GM19351 (cell line): ENCODE measurements at regions not wholly inside any gene's neighbourhood (a gene's known extent, or its start where the extent isn't known, plus 50 kb on each side); places are given as distances from the start of the nearest gene placed in this dataset.
"Not testable (repeated sequence)": the region's sequence is repeated elsewhere in the genome, so short reads cannot be mapped to it uniquely, and the experiment has no call there.

Experiments
- ATAC-seq: cut with Tn5 transposase; IDR thresholded peaks from one replicate; pipeline ENCODE4 v1.9.1; 2021; ENCODE audit warnings: mild to moderate bottlenecking, moderate library complexity; ENCODE audit not compliant: unreplicated experiment

GRCh38 chr3:158882445-158882844 lies 80.6 kb downstream of the MFSD1 start:
- ATAC-seq: no peak

DNA sequence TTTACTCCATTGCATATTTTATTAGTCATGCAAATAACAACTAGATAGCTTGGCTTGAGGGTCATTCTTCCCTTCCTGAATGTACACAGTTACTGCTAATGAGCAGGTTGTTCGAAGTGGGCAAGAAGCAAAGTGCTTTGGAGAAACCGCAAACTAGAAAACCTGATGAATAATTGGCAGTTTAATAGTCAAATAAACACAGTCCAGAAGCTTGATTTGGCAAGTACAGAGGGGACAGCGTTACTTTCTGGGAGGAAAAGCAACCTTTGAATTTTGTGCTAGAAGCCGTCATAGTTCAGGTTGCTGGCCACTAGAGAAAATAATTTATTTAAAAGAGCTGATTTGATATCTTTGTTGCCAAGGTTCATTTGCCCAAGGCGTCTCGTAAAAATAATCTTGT lies 94.9 kb downstream of the MFSD1 start:
- ATAC-seq: no peak

DNA sequence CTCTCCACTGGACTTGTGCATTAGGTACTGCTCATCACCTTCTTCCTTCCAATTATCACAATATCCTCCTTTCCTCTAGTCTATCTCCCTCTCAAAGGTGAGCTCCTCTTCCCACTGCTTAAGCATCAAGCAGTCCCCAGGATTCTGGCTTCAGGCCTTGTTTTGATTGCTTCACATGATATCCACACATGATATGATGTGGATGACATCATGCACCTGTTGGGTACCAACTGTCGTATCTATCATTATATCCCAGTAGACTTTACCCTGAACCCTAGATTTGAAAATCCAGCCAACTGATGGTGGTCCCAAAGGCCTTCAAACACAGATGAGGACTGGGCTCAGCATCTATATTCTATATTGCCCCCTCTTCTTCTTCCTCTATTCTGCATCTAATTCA lies 104.9 kb downstream of the MFSD1 start:
- no peak for ATAC-seq

DNA sequence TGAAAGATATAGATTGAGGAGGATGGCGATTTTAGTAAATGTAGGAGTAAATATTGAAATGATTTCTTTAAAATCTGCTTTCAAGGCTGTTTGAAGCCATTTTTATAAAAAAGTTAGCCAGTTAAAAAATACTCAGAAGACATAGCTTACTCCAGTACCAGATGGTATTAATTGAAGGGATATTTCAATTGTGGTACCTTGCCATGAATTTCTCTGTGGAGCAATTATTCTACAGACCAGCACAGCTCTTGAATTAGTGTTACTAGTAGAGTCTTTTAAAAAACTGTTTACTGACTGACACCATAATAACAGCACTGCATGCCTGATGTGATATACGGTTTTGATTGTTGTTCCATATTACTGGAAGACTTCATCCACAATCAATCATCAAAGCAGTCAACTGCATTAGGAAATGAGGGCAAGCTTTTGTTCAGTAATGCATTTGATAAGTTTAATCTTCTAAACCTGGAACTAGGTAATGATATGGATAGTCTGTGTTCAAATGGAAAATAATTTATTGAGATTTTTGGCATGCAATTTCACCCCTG lies 106.4 kb downstream of the MFSD1 start:
- ATAC-seq: no peak

GRCh38 chr3:158909870-158910269 lies 108.0 kb downstream of the MFSD1 start:
- no peak for ATAC-seq

GRCh38 chr3:158911586-158911985 lies 109.7 kb downstream of the MFSD1 start:
- ATAC-seq: no peak

GRCh38 chr3:158912188-158912587 lies 110.3 kb downstream of the MFSD1 start:
- no peak for ATAC-seq

GRCh38 chr3:158912621-158913020 lies 110.8 kb downstream of the MFSD1 start:
- no peak for ATAC-seq

- ATAC-seq: no peak
These were observed 114.3 kb downstream of the MFSD1 start for GRCh38 chr3:158916111-158916510.

DNA sequence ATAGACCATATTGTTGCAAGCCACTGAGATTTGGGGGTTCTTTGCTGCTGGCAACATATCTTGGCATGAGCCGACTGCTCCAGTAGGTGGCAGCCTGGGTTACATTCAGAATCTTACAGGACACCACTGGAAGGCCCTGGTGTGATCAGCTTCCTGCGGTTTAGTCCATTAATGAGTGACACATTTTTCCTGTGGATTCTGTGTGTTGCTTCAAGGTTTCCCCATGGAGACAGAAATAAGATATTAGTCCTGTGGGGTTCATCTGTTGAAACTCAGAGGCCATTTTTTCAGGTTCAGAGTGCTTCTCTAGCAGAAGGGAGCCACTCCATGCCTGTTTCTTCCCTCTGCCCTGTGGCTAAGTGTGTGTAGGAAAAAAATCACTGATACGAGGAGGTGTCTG lies 116.2 kb downstream of the MFSD1 start:
- ATAC-seq: peak; percentile 93

DNA sequence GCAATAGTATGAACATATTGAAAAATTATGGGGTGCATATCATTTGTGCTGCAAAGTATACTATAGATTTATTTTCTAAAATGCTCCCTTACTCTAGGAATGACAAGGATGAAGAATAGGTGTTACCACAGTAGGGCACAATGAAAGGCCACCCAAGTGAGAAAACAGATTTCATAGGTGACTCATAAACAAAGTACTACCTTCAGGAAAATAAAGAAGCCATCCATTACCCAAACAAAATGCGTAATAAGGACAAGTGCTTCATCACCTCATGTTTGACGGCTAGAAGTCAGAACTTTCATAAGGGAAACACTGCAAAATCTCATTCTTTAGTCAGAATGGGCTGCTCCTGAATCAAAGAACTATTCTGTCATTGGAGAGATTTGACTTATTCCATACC lies 116.6 kb downstream of the MFSD1 start:
- ATAC-seq: no peak

- no peak for ATAC-seq
These were observed 118.5 kb downstream of the MFSD1 start for GRCh38 chr3:158920371-158920770.

- no peak for ATAC-seq
These were observed 123.2 kb downstream of the MFSD1 start for GRCh38 chr3:158925021-158925420.

- ATAC-seq: no peak
These were observed 124.1 kb downstream of the MFSD1 start for GRCh38 chr3:158925828-158926494.

- no peak for ATAC-seq
These were observed 134.0 kb downstream of the MFSD1 start for GRCh38 chr3:158935846-158936245.

DNA sequence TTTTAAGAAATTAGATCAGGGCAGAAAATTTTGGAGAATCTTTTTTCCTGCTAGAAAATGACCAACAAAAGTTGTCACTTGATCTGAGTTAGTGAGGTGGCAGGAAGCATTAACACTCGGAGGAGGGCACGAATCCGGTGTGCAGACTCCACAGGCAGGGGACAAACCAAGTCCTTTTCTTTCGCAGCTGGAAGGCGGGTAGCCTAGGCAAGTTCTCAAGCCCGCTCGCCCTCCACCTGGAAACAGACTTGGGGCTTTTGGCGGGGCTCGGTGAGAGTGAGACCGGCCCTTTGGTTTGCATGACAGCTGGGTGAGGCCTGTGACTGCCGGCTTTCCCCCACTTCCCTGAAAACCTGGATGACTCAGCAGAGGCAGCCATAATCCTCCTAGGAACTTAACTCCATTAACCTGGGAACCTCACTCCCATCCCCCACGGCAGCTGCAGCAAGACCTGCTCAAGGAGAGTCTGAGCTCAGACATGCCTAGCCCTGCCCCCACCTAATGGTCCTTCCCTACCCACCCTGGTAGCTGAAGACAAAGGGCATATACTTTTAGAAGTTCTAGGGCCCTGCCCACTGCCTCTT lies 134.8 kb downstream of the MFSD1 start:
- ATAC-seq: no peak

DNA sequence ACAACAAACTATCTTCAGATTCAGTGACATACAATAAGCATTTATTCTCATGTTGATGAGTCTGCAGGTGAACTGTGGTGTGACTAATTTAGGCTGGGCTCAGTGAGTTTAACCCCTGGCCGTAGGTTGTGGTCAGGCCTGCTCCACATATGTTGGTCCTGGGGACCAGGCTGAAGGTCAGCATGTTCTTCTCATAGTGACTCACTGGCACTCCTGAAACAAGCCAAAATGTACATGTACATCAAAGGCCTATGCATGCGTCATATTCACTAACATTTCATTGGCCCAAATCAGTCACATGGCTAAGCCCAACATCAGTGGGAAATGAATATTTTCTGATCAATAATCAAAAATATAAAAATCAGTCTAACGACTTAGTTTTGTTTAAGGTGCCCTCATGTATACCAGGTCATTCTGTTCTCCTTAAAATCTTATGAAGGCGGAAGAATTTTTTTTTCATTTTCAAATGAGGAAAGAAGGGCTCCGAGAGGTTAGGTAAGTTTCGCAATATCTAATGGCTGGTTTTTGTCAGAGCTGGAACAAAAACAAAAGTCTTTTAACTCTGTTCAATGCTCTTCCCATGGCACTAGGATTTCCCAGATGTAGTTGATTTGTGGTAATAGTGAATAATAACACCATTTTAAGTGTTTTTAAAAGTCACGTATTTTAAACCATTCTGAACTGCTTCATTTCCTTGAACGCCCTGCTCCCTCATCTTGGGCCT lies 148.5 kb downstream of the MFSD1 start:
- no peak for ATAC-seq

GRCh38 chr3:158953131-158953530 lies 151.3 kb downstream of the MFSD1 start:
- no peak for ATAC-seq

GRCh38 chr3:158954420-158954819 lies 152.6 kb downstream of the MFSD1 start:
- no peak for ATAC-seq

- ATAC-seq: not testable (repeated sequence)
These were observed 155.9 kb downstream of the MFSD1 start for GRCh38 chr3:158957777-158958176.

DNA sequence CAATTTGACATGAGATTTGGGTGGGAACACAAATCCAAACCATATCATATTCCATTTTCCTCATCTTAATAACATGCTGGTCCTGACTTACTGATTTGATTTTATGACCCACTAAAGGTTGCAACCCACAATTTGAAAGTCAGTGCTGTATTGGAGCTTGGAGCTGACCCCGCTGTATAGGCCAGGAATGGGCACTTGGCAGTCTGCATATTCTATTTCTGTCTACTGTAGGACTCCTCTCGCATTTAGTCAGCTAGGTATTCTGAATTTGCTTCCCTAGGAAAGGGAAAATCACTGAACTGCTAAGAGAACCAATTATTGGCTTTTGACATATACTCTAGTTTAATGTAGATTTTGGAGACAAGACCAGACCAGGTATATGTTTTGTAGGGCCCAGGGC lies 157.0 kb downstream of the MFSD1 start:
- no peak for ATAC-seq

DNA sequence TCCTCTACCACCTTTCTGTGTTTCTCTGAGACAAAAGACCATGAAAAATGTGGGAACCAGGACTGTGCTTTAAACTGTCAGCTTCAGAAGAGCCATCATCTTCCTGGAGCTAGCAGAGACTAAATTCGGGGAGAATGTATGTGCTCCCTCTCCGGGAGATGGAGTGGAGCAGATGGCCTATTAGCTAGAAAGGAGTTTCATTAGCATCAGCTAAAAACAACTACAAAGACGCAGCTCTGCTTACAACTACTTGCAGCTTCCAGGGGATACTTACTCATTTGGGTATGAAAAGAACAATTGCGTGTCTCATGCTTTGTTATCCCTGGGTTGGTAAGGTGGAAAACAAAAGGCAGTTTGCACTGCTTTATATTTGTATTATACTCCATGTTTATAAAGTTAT lies 159.6 kb downstream of the MFSD1 start:
- no peak for ATAC-seq
